HG02588 (cell line): ENCODE measurements at regions not wholly inside any gene's neighbourhood (a gene's known extent, or its start where the extent isn't known, plus 50 kb on each side); places are given as distances from the start of the nearest gene placed in this dataset.
"Not testable (repeated sequence)": the region's sequence is repeated elsewhere in the genome, so short reads cannot be mapped to it uniquely, and the experiment has no call there.

Experiments used
- ATAC-seq: cut with Tn5 transposase; IDR thresholded peaks from one replicate; pipeline ENCODE4 v1.9.1; 2021; ENCODE audit warnings: mild to moderate bottlenecking, moderate library complexity; ENCODE audit not compliant: unreplicated experiment

DNA sequence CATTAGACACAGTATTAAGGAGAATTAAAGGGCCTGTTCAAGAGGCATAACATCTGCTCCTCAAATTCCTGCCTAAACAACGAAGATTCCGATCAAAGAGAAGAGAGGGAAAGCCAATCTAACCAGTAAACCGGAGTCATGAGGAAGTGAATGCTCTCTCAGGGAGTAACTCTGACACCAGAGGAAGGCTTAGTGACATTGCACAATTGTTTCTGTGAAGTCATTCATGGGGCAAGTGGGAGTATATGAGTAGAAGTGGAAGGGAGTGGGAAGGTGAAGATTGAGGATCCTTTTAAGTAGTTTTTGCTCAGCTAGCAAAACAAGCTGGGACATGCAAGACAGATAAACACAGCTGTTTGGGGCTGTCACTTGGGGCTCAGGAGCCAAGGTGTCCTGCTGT is 136.4 kb upstream of the FAM174A start:
- not testable (repeated sequence) for ATAC-seq

DNA sequence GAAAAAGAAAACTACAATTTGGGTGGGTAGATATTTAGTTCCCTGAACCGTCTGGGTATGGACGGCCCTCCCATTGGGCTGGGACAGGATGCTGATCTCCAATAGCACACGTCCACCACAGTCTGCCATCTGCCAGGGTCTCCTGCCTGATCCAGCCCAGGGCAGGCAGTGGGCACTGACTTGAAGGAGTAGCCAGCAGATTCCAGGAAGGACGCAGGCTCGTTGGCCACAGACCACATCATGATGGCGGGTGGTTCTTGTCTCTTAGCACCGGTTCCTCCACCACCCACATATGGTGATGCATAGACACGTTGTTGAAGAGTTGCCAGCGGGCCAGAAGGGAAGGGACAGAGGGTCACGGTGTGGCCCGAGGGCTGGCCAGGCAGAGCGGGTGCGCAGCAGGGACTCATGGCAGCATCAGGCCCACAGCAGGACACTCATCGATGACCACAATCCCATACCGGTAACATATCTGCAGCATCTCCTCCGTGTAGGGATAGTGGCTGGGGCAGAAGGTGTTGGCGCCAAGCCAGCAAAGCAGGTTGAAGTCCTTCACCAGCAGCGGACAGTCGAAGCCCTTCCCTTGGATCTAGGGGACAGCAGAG is 155.8 kb upstream of the FAM174A start:
- ATAC-seq, result not testable (repeated sequence)

DNA sequence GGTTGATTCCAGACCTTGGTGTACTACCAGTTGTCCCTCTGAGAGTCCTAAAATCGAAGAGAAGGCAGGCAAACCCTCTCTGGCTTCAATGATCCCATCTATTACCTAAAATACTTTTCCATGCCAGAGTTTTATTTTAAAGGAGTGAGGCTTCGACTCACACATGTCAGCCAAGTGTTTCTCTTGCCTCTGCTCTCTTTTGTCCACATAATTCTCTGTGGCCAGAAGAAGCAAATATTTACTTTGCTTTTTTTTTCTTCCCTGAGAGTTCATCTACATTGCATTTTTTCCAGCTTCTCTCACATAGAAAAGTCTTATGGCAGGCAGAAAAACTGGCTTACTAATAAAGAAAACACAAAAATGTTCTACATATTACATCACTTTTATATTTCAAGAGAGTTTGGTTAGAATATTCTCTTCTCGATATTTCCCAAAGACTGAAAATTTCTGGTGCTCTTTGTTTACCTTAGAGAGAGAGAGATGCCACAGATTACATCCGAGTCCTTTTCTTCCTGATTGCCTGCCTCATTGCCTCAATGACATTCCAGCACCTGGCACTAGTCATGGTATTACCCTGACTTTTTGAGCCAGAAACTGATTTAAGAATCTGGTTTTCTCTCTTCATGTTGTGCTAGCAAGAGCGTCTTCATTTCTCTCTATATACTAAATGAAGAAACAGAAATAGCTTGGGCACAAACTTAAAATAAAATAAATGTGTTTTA is 170.3 kb upstream of the FAM174A start:
- ATAC-seq, result not testable (repeated sequence)

DNA sequence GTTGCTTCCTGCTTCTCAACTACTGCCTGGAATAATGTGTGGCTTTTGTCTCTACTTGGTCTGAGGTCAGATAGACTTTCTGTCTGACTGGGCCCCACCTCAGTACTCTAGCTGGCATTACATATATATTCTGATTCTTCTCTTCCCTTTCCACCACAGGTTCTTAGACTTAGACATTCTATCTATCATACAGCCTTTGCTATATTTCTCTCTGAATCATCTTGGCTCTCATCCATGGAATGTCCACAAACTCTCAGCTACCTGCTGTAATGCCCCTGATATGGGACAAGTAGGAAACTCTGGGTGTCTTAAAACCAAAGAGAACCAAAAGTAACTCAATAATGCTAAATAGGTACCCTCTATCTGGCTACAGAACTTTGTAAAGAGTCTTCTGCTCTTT is 170.8 kb upstream of the FAM174A start:
- ATAC-seq, result not testable (repeated sequence)

DNA sequence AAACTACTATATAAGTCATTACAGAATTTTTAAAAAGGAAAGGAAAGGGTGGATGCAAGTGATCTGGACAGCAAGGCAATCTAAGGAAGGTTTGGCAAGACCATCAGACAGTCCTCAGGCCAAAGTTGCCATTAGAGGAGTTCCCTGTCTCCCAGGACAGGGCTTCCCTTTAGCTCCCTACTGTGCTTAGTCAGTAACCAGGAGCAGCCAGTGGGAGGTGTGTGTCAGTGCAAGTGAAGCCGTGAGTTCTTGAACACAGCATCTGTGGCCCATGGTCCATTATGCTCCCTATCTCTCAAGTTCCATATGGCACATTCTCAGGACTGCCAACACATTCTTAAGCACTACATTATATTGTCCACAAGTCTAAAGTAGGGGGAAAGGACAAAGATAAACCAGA is 175.2 kb upstream of the FAM174A start:
- ATAC-seq, result not testable (repeated sequence)

DNA sequence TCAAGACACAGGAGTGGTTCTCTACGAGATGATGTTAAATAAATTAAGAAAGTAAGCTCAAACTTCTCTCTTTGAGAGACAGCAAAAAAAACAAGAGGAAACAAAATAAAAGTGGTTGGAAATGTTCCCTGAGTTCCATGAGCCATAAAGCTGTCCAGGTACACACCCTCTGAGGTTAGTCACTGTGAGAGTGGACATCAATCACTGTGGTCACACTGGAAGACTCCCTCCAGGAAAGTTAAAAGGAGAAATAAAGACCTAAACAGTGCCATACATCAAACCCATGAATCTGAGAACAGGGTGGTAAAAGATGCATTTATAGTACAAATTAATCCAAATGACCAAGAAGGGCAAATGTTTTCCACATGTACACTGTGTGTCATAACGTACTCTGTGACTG is 188.9 kb upstream of the FAM174A start:
- ATAC-seq, result not testable (repeated sequence)

DNA sequence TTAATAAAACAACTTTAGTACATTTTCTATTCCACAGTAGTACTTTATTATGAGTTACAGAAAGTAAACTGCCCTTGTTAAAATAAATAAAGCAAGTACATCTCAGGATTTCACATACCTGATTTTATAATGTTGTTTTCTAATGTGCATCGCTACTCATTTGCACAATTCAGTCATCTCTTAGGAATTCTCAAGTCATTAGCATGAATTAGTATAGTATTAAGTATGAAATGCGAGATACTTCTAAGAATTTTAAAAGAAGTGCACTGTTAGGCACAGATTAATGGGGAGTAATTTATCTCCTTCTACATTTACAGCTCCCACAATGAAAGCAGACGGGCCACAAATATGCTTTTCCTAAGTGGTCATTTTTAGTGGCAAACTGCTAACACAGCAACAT is 193.7 kb upstream of the FAM174A start:
- ATAC-seq, result not testable (repeated sequence)

DNA sequence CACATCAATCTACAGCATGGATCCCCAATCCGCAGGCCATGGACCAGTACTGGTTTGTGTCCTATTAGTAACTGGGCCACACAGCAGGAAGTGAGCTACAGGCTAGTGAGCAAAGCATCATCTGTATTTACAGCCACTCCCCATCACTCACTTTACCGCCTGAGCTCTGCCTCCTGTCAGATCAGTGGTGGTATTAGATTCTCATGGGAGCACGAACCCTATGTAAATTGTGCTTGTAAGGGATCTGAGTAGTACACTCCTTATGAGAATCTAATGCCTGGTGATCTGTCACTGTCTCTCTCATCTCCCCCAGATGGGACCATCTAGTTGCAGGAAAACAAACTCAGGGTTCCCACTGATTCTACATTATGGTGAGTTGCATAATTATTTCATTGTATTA is 212.7 kb upstream of the FAM174A start:
- no peak for ATAC-seq

DNA sequence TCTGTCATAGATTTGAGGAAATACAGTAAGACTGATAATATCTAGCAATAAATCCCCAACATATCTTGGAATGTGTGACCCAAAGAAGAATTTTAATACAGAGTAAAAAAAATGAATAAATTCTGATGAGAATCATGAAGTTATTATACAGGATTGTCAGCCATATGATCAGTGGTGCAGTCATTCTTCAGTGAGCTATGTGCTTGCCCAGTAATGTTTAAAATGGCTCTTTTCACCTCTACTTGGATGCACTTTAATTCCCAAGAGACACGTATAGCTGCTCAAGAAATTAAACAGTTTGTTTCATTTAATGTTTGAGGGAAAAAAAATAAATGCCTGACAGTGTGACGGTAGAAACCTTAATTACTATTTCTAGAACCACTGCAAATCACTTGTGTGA is 215.3 kb upstream of the FAM174A start:
- no peak for ATAC-seq

DNA sequence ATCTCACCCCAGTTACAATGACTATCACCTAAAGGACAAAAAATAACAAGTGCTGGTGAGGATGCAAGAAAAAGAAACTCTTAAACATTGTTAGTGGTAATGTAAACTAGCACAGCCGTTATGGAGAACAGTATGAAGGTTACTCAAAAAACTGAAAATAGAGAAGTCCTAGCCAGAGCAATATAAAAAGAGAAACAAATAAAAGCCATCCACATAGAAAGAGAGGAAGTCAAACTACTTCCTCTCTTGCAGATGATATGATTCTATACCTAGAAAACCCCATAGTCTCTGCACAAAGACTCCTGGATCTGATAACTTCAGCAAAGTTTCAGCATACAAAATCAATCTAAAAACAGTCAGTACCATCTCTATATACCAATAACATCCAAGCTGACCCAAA is 221.5 kb upstream of the FAM174A start:
- ATAC-seq, result no peak

DNA sequence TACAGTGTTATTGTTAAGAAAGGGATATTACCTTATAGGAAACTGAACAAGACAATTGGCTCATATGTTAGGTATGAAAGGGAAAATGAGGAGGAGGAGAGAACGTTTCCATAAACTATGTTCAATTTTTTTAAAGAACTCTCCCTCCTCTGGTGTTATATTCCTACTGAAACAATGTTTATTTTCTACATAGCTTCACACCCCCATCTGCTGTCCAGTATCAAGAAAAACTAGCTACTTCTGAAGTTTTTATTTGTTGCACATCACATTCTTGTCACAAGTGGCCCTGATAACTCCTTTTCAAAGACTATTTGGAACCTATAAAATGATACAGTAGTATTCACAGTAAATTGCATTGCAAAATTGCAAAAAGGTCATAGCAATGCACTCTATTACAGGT is 223.4 kb upstream of the FAM174A start:
- no peak for ATAC-seq

DNA sequence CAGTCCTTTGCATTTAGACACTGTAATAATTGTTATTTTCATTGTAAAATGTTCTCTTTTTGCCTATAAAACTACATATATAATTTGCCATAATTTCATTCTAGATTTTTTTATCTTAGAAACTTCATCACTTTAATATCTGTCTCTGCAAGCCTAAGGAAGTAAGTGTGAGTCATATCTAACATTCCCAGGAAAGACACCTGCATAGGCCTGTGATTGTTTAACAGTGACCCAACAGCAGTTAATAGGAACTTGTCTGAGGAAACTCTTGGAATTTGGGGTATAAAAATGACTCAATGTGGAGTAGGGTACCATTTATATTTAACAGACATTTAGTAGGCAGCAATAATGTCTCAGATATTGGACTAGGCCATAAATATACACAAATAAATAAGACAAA is 229.2 kb upstream of the FAM174A start:
- ATAC-seq, result no peak

DNA sequence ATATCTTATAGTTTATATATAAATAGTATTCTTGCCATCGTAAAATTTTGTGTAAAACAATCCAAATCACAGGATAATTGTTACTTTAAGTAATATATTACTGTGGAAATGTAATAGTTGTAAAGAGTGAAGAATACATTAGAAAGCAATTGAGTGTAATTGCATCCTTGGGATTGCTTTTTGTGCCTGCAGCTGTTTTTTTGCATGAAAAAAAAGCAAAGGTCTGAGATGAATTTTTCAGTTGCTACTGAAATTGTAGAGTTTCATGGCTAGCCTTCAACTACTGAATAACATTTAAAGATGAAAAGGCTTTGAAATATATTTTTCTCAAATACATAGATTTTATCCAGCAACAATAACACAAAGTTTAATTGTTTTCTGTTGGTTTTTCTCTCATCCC is 232.0 kb upstream of the FAM174A start:
- no peak for ATAC-seq

DNA sequence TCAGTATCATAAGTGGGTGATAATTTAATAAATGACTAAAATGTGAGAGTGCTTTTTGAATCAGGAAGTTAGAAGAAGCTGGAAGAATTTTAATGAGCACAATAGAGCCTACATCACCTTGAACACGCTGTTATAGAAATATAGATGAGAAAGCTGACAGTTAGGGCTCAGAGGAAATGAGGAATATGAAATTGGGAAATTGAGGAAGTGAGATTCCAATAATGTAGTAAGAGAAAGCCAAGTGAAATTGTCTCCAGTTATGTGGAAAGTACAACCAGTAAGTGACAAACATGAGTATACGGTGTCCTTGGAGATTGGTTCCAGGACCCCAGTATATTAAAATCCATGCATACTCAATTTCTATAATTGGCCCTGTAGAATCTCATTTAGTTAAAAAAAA is 235.9 kb upstream of the FAM174A start:
- ATAC-seq, result no peak

DNA sequence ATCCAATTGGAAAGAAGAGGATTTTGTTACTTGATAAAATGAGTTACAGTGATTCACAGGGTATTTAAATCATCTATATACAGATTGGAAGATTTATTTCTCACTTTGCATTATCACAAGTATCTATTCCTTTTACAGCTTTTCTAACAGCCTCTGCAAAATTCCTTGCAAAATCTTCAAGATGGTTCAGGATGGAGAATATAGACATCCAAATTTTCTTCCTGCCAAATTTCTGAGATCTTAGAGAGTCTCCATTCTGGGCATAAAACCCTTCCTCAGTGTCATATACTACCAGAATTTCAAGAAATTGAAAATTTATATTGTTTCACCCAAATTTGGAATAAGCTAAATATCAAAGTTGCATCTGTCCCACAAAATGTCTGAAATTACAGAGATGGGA is 259.1 kb upstream of the FAM174A start:
- ATAC-seq, result no peak

DNA sequence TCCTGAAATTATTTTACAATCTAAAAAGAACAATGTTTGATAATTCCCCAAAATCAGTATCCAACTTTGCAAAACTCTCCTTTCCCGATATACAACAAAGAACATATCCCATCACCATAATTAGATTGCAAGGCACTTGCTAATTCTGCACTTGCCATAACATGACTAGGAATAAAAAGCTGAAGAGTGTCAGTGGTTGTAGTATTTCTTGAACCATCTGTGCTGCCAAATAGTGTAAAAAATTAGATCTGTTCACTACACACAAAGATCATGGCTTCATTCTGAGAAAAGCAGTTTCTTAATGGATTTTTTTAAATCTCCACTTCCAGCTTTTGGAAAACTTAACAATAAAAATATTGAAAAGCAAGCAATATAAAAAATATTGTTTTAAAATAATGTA is 259.5 kb upstream of the FAM174A start:
- no peak for ATAC-seq

DNA sequence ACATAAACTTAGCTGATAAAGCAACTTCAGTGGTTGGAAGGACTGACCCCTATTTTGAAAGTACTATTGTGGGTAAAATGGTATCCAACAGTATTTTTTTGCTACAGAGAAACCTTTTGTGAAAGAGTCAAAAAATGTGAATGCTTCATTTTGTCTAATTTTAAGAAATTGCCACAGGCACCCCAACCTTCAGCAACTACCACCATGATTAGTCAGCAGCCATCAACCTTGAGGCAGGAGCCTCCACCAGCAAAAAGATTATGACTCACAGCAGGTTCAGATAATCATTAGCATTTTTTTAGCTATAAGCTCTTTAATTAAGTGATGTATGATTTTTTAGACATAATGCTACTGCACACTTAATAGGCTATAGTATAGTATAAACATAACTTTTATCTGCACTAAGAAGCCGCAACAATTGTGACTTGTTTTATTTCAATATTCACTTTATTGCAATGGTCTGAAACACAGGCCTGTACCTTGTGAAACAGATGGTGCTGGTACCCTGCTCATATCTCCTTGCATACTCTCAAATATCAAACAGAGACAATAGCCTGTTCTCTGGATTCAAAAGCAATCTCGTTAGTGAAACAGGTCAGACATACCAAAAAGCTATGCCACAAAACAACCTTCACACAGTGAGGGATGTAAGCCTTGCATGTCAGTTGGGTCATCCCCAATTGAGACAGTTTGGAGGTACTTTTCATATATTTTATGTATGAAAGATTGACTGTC is 261.2 kb upstream of the FAM174A start:
- ATAC-seq, result no peak

DNA sequence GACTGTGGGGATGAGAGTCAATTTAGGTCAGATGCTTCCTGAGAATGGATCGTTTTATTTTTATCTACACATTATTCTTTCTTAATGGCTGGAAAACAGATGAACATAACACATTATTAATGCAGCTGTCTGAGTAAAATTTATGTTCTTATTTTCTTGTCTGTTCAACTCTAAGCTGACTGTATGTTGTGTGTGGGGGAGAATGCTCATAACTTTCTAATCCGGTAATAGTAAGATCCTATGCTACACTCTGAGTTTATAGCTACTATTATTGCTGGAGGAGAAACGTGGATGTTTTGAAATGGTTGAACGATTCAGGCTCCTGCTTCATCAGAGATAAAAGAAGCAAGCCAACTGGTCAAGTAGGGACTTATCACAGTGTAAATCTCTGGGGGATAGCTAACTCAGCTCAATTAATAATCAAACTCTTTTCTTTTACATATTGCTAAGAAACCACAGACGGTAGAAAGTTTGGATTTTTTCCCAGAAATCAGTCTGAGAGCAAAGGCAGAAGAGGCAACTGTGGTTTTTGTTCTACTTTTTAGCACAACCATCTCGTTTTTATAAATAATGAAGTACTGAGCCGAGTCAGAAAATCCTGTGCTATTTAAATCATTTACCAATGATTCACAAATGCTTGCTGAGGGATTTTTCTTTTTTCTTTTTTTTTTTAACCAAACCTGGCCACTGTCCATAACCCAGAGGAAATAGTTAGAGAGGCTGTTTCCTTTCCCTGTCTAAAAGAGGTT is 265.0 kb upstream of the FAM174A start:
- peak; percentile 42 for ATAC-seq

DNA sequence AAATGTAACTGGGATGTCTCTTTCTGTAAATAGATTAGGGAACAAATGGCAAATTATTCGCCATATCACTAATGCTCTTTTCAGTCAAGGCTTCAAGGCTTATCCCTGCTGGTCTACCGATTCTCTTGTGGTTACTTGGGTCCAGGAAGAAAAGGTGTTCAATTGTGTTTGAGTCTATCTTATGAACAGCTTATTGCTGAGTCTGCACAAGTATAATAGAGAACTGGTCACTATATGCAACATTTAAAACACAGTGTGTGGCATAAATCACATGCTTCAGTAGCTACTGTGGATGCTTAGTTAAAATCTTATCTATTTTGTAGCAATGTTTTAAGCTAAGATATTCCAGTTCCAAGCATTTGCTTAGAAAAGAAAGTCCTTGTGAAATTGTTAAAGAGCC is 274.2 kb upstream of the FAM174A start:
- ATAC-seq, result no peak

DNA sequence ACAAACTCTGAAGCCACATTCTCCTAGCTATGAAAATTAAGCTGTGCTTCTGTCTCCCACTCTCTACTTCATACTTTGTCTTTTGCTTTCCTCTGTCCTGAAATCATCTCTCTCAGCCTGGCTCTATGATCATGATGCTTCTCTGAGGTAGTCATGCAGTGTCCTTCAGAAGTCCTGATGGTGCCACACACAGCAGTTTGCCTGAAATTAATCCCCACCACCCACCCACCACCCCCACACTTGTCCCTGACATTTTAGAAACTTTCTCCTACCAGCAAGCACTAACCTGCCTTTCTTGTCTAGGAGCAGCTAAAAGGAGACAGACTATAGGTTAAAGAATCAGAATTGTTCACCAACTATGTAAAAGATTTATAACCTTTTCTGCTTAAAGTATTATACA is 282.2 kb upstream of the FAM174A start:
- ATAC-seq, result no peak

DNA sequence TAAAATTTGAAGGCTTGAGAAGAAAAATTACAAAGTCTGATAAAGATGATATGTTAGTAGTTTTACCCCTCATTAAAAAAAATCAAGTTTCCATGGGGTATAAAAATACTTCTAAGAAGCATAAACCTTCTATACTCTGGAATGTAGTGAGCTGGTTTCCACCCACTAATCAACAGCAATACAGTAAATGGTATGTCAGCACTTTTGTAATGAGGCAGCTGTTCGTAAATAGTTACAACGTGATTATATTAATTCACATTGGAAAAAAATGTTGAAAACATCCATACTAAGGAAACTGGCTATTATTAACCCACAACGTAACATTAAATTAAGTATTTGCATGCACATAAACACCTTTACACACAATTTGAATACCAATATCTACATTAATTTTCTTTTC is 283.1 kb upstream of the FAM174A start:
- ATAC-seq, result no peak

DNA sequence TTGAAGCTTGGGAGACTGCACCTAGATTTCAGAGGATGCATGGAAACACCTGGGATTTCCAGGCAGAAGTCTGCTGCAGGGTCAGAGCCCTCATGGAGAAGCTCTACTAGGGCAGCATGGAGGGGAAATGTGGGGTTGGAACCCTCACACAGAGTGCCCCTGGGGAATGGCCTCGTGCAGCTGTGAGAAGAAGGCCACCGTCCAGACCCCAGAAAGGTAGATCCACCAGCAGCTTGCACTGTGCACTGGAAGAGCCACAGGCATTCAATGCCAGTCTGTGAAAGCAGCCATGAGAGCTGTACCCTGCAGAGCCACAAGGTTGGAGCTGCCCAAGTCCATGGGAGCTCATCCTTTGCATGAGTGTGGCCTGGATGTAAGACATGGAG is 285.3 kb upstream of the FAM174A start:
- no peak for ATAC-seq
